BLaER1 treated with 17β-estradiol and CSF1 and Interleukin-3, amounts not matched to agents 10 nM and 100 nM (cell line): ENCODE measurements at regions not wholly inside any gene's neighbourhood (a gene's known extent, or its start where the extent isn't known, plus 50 kb on each side); places are given as distances from the start of the nearest gene placed in this dataset.
A peak's percentile ranks its signal among the peaks of the same experiment; 100 is the strongest.

Experiments used
- H3K27ac ChIP-seq, 11 experiments: shearing (Covaris generic); formaldehyde crosslinking; 2 replicates each; pipeline ENCODE4 v1.8.1; 2022
- H3K27me3 ChIP-seq, 11 experiments: shearing (Covaris generic); formaldehyde crosslinking; 2 replicates each; pipeline ENCODE4 v1.8.1; 2022
- H3K36me3 ChIP-seq, 11 experiments: shearing (Covaris generic); formaldehyde crosslinking; 2 replicates each; pipeline ENCODE4 v1.8.1; 2022
- H3K4me1 ChIP-seq, 10 experiments: shearing (Covaris generic); formaldehyde crosslinking; 2 replicates each; pipeline ENCODE4 v1.8.1; 2022
- H3K4me2 ChIP-seq, 11 experiments: shearing (Covaris generic); formaldehyde crosslinking; 2 replicates each; pipeline ENCODE4 v1.8.1; 2022
- H3K4me3 ChIP-seq, 10 experiments: shearing (Covaris generic); formaldehyde crosslinking; 2 replicates each; pipeline ENCODE4 v1.8.1; 2022
- H3K9ac ChIP-seq, 11 experiments: shearing (Covaris generic); formaldehyde crosslinking; 2 replicates each; pipeline ENCODE4 v1.8.1; 2022
- H3K9me3 ChIP-seq, 11 experiments: shearing (Covaris generic); formaldehyde crosslinking; replicated peaks in 1 of 11; 2 replicates each; pipeline ENCODE4 v1.8.1; 2022
- H4K20me1 ChIP-seq, 11 experiments: shearing (Covaris generic); formaldehyde crosslinking; 2 replicates each; pipeline ENCODE4 v1.8.1; 2022
- Cebpa-rat ChIP-seq, 11 experiments: shearing (Covaris generic); IDR thresholded peaks; 2 replicates each; pipeline ENCODE4 v1.8.1; 2022

- Histone ChIP-seq H3K4me1 (peaks cover 0 to 3% (median 0%) of the 10 kb centered on the region in 10 experiments; a peak in 1 of 20 replicates), H3K27me3 (no peaks in the 10 kb centered on the region), H3K9me3 (no peaks in the 10 kb centered on the region), H3K27ac (no peak overlapping the region), H3K9ac (no peak overlapping the region), H3K4me2 (no peak overlapping the region), H3K36me3 (no peaks in the 10 kb centered on the region), H4K20me1 (no peaks in the 10 kb centered on the region), H3K4me3 (no peak overlapping the region)
- no peak for TF ChIP-seq Cebpa-rat (IDR thresholded peaks at IDR 0.05)
Observed at GRCh38 chr18:2172881-2173280, 398.4 kb downstream of the METTL4 start.

GRCh38 chr18:2173486-2173885 lies 397.8 kb downstream of the METTL4 start:
- no peak for TF ChIP-seq Cebpa-rat (IDR thresholded peaks at IDR 0.05)
- Histone ChIP-seq H3K27ac (no peak overlapping the region), H3K9ac (no peak overlapping the region), H4K20me1 (no peaks in the 10 kb centered on the region), H3K4me2 (no peak overlapping the region), H3K4me1 (peaks cover 0 to 3% (median 0%) of the 10 kb centered on the region in 10 experiments; a peak in 1 of 20 replicates), H3K4me3 (no peak overlapping the region), H3K9me3 (no peaks in the 10 kb centered on the region), H3K36me3 (no peaks in the 10 kb centered on the region), H3K27me3 (no peaks in the 10 kb centered on the region)

- Histone ChIP-seq H3K9ac (no peak overlapping the region), H3K4me2 (no peak overlapping the region)
- no peak for TF ChIP-seq Cebpa-rat (IDR thresholded peaks at IDR 0.05)
Observed at GRCh38 chr18:2178036-2178435, 393.3 kb downstream of the METTL4 start.

GRCh38 chr18:2179498-2180183 lies 391.7 kb downstream of the METTL4 start:
- Histone ChIP-seq H3K4me1 (peaks cover 0 to 4% (median 0%) of the 10 kb centered on the region in 10 experiments; a peak in 3 of 20 replicates), H4K20me1 (no peaks in the 10 kb centered on the region)

More at GRCh38 chr18:2178036-2178435, 393.3 kb downstream of the METTL4 start:
- Histone ChIP-seq H3K27ac (no peak overlapping the region), H3K4me1 (peaks cover 0 to 7% (median 0%) of the 10 kb centered on the region in 10 experiments; a peak in 3 of 20 replicates), H4K20me1 (no peaks in the 10 kb centered on the region), H3K36me3 (no peaks in the 10 kb centered on the region), H3K27me3 (no peaks in the 10 kb centered on the region), H3K9me3 (peaks cover 10 to 14% (median 12%) of the 10 kb centered on the region in 11 experiments; a peak in 20 of 22 replicates), H3K4me3 (no peak overlapping the region)

GRCh38 chr18:2180586-2180985 lies 390.7 kb downstream of the METTL4 start:
- peak overlapping the region in 1 of 11 experiments; percentile 35; a peak in 1 of 22 replicates for H3K4me2 ChIP-seq
- 0 out of 22 replicates have a peak, but pooled peaks of 1 of the 11 experiments have one; percentile 30 for TF ChIP-seq Cebpa-rat (IDR thresholded peaks at IDR 0.05)
- H3K4me3 ChIP-seq, result no peak overlapping the region
- no peak overlapping the region for H3K9ac ChIP-seq
- no peaks in the 10 kb centered on the region for H3K36me3 ChIP-seq
- peaks cover 0 to 4% (median 0%) of the 10 kb centered on the region in 10 experiments; a peak in 3 of 20 replicates for H3K4me1 ChIP-seq
- peaks cover 10 to 14% (median 12%) of the 10 kb centered on the region in 11 experiments; a peak in 20 of 22 replicates for H3K9me3 ChIP-seq
- no peaks in the 10 kb centered on the region for H3K27me3 ChIP-seq
- H4K20me1 ChIP-seq, result no peaks in the 10 kb centered on the region
- no peak overlapping the region for H3K27ac ChIP-seq

More at GRCh38 chr18:2179498-2180183, 391.7 kb downstream of the METTL4 start:
- H3K36me3 ChIP-seq, result no peaks in the 10 kb centered on the region
- H3K27ac ChIP-seq, result no peak overlapping the region
- H3K4me3 ChIP-seq, result no peak overlapping the region
- H3K9me3 ChIP-seq, result peaks cover 10 to 14% (median 12%) of the 10 kb centered on the region in 11 experiments; a peak in 20 of 22 replicates
- no peaks in the 10 kb centered on the region for H3K27me3 ChIP-seq
- TF ChIP-seq Cebpa-rat (IDR thresholded peaks at IDR 0.05), result no peak
- no peak overlapping the region for H3K9ac ChIP-seq
- no peak overlapping the region for H3K4me2 ChIP-seq

GRCh38 chr18:2183432-2183831 lies 387.9 kb downstream of the METTL4 start:
- no peaks in the 10 kb centered on the region for H3K36me3 ChIP-seq
- H3K4me2 ChIP-seq, result no peak overlapping the region
- H3K4me1 ChIP-seq, result peaks cover 0 to 4% (median 0%) of the 10 kb centered on the region in 10 experiments; a peak in 3 of 20 replicates
- TF ChIP-seq Cebpa-rat (IDR thresholded peaks at IDR 0.05), result no peak
- H3K27ac ChIP-seq, result no peak overlapping the region
- H3K9me3 ChIP-seq, result peaks cover 10 to 14% (median 12%) of the 10 kb centered on the region in 11 experiments; a peak in 20 of 22 replicates
- H3K9ac ChIP-seq, result no peak overlapping the region
- H3K4me3 ChIP-seq, result no peak overlapping the region
- H4K20me1 ChIP-seq, result no peaks in the 10 kb centered on the region
- H3K27me3 ChIP-seq, result no peaks in the 10 kb centered on the region

GRCh38 chr18:2186967-2187366 lies 384.3 kb downstream of the METTL4 start:
- Histone ChIP-seq H3K9ac (no peak overlapping the region), H4K20me1 (no peaks in the 10 kb centered on the region), H3K4me2 (no peak overlapping the region), H3K27me3 (no peaks in the 10 kb centered on the region), H3K4me3 (no peak overlapping the region), H3K36me3 (no peaks in the 10 kb centered on the region), H3K4me1 (no peaks in the 10 kb centered on the region), H3K9me3 (no peaks in the 10 kb centered on the region), H3K27ac (no peak overlapping the region)
- TF ChIP-seq Cebpa-rat (IDR thresholded peaks at IDR 0.05), result no peak

GRCh38 chr18:2188258-2188657 lies 383.0 kb downstream of the METTL4 start:
- Histone ChIP-seq H4K20me1 (no peaks in the 10 kb centered on the region), H3K4me2 (no peak overlapping the region), H3K36me3 (no peaks in the 10 kb centered on the region), H3K9me3 (peaks cover 0 to 6% (median 0%) of the 10 kb centered on the region in 11 experiments; a peak in 4 of 22 replicates), H3K9ac (no peak overlapping the region), H3K27ac (no peak overlapping the region), H3K4me3 (no peak overlapping the region), H3K27me3 (no peaks in the 10 kb centered on the region), H3K4me1 (no peaks in the 10 kb centered on the region)
- TF ChIP-seq Cebpa-rat (IDR thresholded peaks at IDR 0.05), result no peak

- H3K4me2 ChIP-seq, result no peak overlapping the region
- no peaks in the 10 kb centered on the region for H3K27me3 ChIP-seq
- H3K4me1 ChIP-seq, result no peaks in the 10 kb centered on the region
- H3K36me3 ChIP-seq, result no peaks in the 10 kb centered on the region
- no peak for TF ChIP-seq Cebpa-rat (IDR thresholded peaks at IDR 0.05)
- H3K9ac ChIP-seq, result no peak overlapping the region
- H3K27ac ChIP-seq, result no peak overlapping the region
- H3K9me3 ChIP-seq, result peaks cover 0 to 13% (median 5%) of the 10 kb centered on the region in 11 experiments; a peak in 7 of 22 replicates
- H3K4me3 ChIP-seq, result no peak overlapping the region
- H4K20me1 ChIP-seq, result no peaks in the 10 kb centered on the region
Observed at GRCh38 chr18:2191180-2191790, 380.0 kb downstream of the METTL4 start.
